ENCODE measurements at regions not wholly inside any gene's neighbourhood (a gene's known extent, or its start where the extent isn't known, plus 50 kb on each side); places are given as distances from the start of the nearest gene placed in this dataset.

- DNase-seq (ENCODE audit: extremely low spot score, unreplicated experiment), result no peak
- Mint-ChIP-seq H3K36me3 (ENCODE audit: unreplicated experiment) (peaks cover 3% of the 10 kb centered on the region), H3K4me3 (ENCODE audit: unreplicated experiment) (no peak overlapping the region), H3K27ac (ENCODE audit: unreplicated experiment) (no peak overlapping the region), H3K9me3 (ENCODE audit: unreplicated experiment) (peaks cover 49% of the 10 kb centered on the region), H3K27me3 (ENCODE audit: unreplicated experiment) (no peaks in the 10 kb centered on the region), H3K4me1 (ENCODE audit: unreplicated experiment) (no peaks in the 10 kb centered on the region)
- TF ChIP-seq CTCF (IDR thresholded peaks at IDR 0.05), result no peak
Measured at GRCh38 chr14:81834308-81834707, 300.7 kb upstream of the SEL1L start.

DNA sequence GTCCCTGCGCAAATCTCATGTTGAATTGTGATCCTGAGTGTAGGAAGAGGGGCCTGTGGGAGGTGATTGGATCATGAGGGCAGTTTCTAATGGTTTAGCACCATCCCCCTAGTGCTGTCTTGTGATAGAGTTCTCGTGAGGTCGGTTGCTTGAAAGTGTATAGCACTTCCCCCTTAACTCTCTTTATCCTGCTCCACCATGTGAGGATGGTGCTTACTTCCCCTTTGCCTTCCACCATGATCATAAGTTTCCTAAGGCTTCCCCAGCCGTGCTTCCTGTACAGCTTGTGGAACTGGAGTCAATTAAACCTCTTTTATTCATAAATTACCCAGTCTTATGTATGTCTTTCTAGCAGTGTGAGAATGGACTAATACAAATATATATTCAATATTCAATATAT is 303.7 kb upstream of the SEL1L start:
- Mint-ChIP-seq H3K27me3 (ENCODE audit: unreplicated experiment) (no peaks in the 10 kb centered on the region), H3K4me3 (ENCODE audit: unreplicated experiment) (no peak overlapping the region), H3K4me1 (ENCODE audit: unreplicated experiment) (no peaks in the 10 kb centered on the region), H3K27ac (ENCODE audit: unreplicated experiment) (no peak overlapping the region), H3K9me3 (ENCODE audit: unreplicated experiment) (peaks cover 49% of the 10 kb centered on the region), H3K36me3 (ENCODE audit: unreplicated experiment) (peaks cover 3% of the 10 kb centered on the region)
- DNase-seq (ENCODE audit: extremely low spot score, unreplicated experiment), result no peak
- no peak for TF ChIP-seq CTCF (IDR thresholded peaks at IDR 0.05)

- Mint-ChIP-seq H3K4me3 (ENCODE audit: unreplicated experiment) (no peak overlapping the region), H3K4me1 (ENCODE audit: unreplicated experiment) (no peaks in the 10 kb centered on the region), H3K27me3 (ENCODE audit: unreplicated experiment) (no peaks in the 10 kb centered on the region), H3K9me3 (ENCODE audit: unreplicated experiment) (peaks cover 47% of the 10 kb centered on the region), H3K36me3 (ENCODE audit: unreplicated experiment) (peaks cover 3% of the 10 kb centered on the region), H3K27ac (ENCODE audit: unreplicated experiment) (no peak overlapping the region)
- DNase-seq (ENCODE audit: extremely low spot score, unreplicated experiment), result no peak
- TF ChIP-seq CTCF (IDR thresholded peaks at IDR 0.05), result no peak
Measured at GRCh38 chr14:81839056-81839455, 305.4 kb upstream of the SEL1L start.

- Mint-ChIP-seq H3K27ac (ENCODE audit: unreplicated experiment) (no peak overlapping the region), H3K9me3 (ENCODE audit: unreplicated experiment) (peaks cover 52% of the 10 kb centered on the region), H3K36me3 (ENCODE audit: unreplicated experiment) (no peaks in the 10 kb centered on the region), H3K27me3 (ENCODE audit: unreplicated experiment) (no peaks in the 10 kb centered on the region), H3K4me3 (ENCODE audit: unreplicated experiment) (no peak overlapping the region), H3K4me1 (ENCODE audit: unreplicated experiment) (no peaks in the 10 kb centered on the region)
- TF ChIP-seq CTCF (IDR thresholded peaks at IDR 0.05), result no peak
- no peak for DNase-seq (ENCODE audit: extremely low spot score, unreplicated experiment)
Measured at GRCh38 chr14:81841346-81841745, 307.7 kb upstream of the SEL1L start.

DNA sequence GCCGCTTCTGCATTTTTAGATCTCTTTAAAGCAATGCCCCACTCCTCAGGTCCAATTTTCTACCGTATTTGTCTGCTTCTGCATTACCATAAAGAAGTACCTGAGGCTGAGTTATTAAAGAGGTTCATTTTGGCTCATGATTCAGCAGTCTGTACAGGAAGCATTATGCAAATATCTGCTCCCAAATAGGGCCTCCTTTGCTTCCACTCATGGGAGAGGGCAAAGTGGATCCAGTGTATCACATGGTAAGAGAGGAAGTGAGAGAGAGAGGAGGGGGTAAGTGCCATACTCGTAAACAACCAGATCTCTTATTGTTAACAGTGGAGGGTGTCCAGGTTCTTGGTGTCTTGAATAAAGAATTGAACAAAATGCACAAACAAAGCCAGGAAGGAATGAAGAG is 316.1 kb upstream of the SEL1L start:
- DNase-seq (ENCODE audit: extremely low spot score, unreplicated experiment), result no peak
- peaks cover 56% of the 10 kb centered on the region for H3K9me3 Mint-ChIP-seq (ENCODE audit: unreplicated experiment)
- no peak overlapping the region for H3K4me3 Mint-ChIP-seq (ENCODE audit: unreplicated experiment)
- H3K27ac Mint-ChIP-seq (ENCODE audit: unreplicated experiment), result no peak overlapping the region
- TF ChIP-seq CTCF (IDR thresholded peaks at IDR 0.05), result no peak
- H3K36me3 Mint-ChIP-seq (ENCODE audit: unreplicated experiment), result no peaks in the 10 kb centered on the region
- no peaks in the 10 kb centered on the region for H3K4me1 Mint-ChIP-seq (ENCODE audit: unreplicated experiment)
- no peaks in the 10 kb centered on the region for H3K27me3 Mint-ChIP-seq (ENCODE audit: unreplicated experiment)

Data from osteocyte (in vitro differentiated cells).